Neural progenitor cell (in vitro differentiated cells): ENCODE measurements at regions not wholly inside any gene's neighbourhood (a gene's known extent, or its start where the extent isn't known, plus 50 kb on each side); places are given as distances from the start of the nearest gene placed in this dataset.

ENCODE experiments used
- EZH2 ChIP-seq: fragments of 200-600 bp; sonication (generic); IDR thresholded peaks from 2 replicates; pipeline ENCODE4 v1.6.1; 2017; ENCODE audit warnings: antibody characterized with exemption, mild to moderate bottlenecking, moderate library complexity
- EZH2phosphoT487 ChIP-seq: fragments of 200-600 bp; sonication (generic); IDR thresholded peaks from 2 replicates; pipeline ENCODE4 v1.6.1; 2017; ENCODE audit warnings: antibody characterized with exemption
- TF ChIP-seq, protein P1 (sequence below): fragments of 200-600 bp; sonication (generic); IDR thresholded peaks from 2 replicates; pipeline ENCODE4 v1.5.1; 2017; ENCODE audit warnings: antibody characterized with exemption, mild to moderate bottlenecking

DNA sequence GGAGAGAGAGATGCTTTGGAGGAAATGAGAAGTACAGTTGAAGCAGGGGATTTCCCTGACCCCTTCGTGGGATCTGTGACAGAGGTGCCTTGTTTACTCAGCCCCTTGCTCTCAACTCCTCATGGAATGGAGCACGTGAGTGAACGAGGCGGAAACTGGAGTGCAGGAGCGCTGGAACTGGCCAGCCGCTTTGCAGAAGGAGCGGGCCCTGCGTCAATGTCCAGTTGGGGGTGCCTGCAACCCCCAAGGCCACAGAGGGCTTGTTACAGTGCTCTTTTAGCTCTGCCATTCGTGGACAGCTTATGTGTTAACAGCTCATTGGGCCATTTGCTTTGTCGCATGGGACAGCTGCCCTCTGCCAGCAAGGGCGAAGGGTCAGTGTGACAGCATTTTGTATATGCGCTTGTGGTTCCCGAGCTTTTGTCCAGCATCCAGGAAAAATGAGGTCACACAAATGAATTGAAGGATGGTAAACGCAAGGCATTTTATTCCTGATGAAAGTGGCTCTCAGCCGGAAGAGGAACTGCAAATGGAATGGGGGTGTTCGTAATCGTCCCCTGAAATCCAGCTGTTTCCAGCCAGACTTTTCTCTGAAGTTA is 1395.1 kb downstream of the CDH8 start:
- TF ChIP-seq, protein P1, sequence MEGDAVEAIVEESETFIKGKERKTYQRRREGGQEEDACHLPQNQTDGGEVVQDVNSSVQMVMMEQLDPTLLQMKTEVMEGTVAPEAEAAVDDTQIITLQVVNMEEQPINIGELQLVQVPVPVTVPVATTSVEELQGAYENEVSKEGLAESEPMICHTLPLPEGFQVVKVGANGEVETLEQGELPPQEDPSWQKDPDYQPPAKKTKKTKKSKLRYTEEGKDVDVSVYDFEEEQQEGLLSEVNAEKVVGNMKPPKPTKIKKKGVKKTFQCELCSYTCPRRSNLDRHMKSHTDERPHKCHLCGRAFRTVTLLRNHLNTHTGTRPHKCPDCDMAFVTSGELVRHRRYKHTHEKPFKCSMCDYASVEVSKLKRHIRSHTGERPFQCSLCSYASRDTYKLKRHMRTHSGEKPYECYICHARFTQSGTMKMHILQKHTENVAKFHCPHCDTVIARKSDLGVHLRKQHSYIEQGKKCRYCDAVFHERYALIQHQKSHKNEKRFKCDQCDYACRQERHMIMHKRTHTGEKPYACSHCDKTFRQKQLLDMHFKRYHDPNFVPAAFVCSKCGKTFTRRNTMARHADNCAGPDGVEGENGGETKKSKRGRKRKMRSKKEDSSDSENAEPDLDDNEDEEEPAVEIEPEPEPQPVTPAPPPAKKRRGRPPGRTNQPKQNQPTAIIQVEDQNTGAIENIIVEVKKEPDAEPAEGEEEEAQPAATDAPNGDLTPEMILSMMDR: no peak
- TF ChIP-seq EZH2: no peak
- TF ChIP-seq EZH2phosphoT487: no peak
